H1 (cell line): ENCODE measurements at regions not wholly inside any gene's neighbourhood (a gene's known extent, or its start where the extent isn't known, plus 50 kb on each side); places are given as distances from the start of the nearest gene placed in this dataset.

Experiments used
- BCL11A ChIP-seq, 2 experiments: IDR thresholded peaks; one replicate each; pipeline ENCODE4 v1.6.1; 2011; ENCODE audit warnings: low read depth in 2 of 2, low read length in 2 of 2, mild to moderate bottlenecking in 2 of 2
- CBX5 ChIP-seq: fragments of 300-800, 300-1000 bp; sonication (generic); IDR thresholded peaks from 2 replicates; pipeline ENCODE4 v1.7.1; 2016; ENCODE audit warnings: antibody characterized with exemption, low read length, low read depth
- CHD2 ChIP-seq: IDR thresholded peaks from 2 replicates; pipeline ENCODE4 v1.6.1; 2012; ENCODE audit warnings: low read length, improper control_type of control experiment
- CHD7 ChIP-seq: fragments of 300-600 bp; sonication (generic); IDR thresholded peaks from 2 replicates; pipeline ENCODE4 v1.7.1; 2012; ENCODE audit warnings: low read length, moderate library complexity, mild to moderate bottlenecking, inconsistent platforms; ENCODE audit not compliant: insufficient replicate concordance
- GABPA ChIP-seq: IDR thresholded peaks from 2 replicates; pipeline ENCODE4 v1.6.1; 2011; ENCODE audit warnings: mild to moderate bottlenecking, low read length, moderate library complexity, borderline replicate concordance; ENCODE audit not compliant: insufficient read depth
- GTF2F1 ChIP-seq: IDR thresholded peaks from 2 replicates; pipeline ENCODE4 v1.6.1; 2012; ENCODE audit warnings: low read depth, low read length, improper control_type of control experiment, borderline replicate concordance
- PHF8 ChIP-seq: fragments of 200-600 bp; sonication (generic); conservative IDR thresholded peaks from 2 replicates; pipeline ENCODE4 v1.7.1; 2012; ENCODE audit warnings: low read depth, mild to moderate bottlenecking, inconsistent platforms, low read length, moderate library complexity
- POLR2A ChIP-seq, 2 experiments: IDR thresholded peaks; 1 replicate in 1 of 2; 2 replicates in 1 of 2; pipeline ENCODE4 v1.6.1; 2011; ENCODE audit warnings: low read depth in 2 of 2, low read length in 2 of 2, mild to moderate bottlenecking in 2 of 2; ENCODE audit errors: control extremely low read depth in 1 of 2
- POLR2AphosphoS5 ChIP-seq: IDR thresholded peaks from 2 replicates; pipeline ENCODE4 v1.6.1; 2011; ENCODE audit warnings: low read depth, low read length
- RFX5 ChIP-seq: IDR thresholded peaks from 2 replicates; pipeline ENCODE4 v1.6.1; 2011; ENCODE audit warnings: low read depth, low read length, improper control_type of control experiment, borderline replicate concordance
- SAP30 ChIP-seq: fragments of 300-600 bp; sonication (generic); IDR thresholded peaks from 2 replicates; pipeline ENCODE4 v1.7.1; 2012; ENCODE audit warnings: low read length, moderate library complexity, mild to moderate bottlenecking, inconsistent platforms; ENCODE audit not compliant: insufficient read depth, insufficient replicate concordance
- TEAD4 ChIP-seq: IDR thresholded peaks from 2 replicates; pipeline ENCODE4 v1.6.1; 2012; ENCODE audit warnings: low read depth, low read length, inconsistent platforms, mixed read lengths

- no peak for TF ChIP-seq GTF2F1
- TF ChIP-seq POLR2A (IDR thresholded peaks at IDR 0.05; ENCODE audit: control extremely low read depth in 1 of 2, low read depth in 2 of 2, low read length in 2 of 2), result no peak
- TF ChIP-seq CHD2, result no peak
- TF ChIP-seq GABPA, result no peak
- TF ChIP-seq TEAD4, result peak; percentile 48; the same call in 1 of the 2 replicates
- no peak for TF ChIP-seq POLR2AphosphoS5
- TF ChIP-seq CHD7, result peak; percentile 59
- no peak for TF ChIP-seq CBX5
- no peak for TF ChIP-seq RFX5
- TF ChIP-seq BCL11A (IDR thresholded peaks at IDR 0.05; ENCODE audit: low read depth in 2 of 2, low read length in 2 of 2), result no peak
- TF ChIP-seq SAP30, result no peak
- TF ChIP-seq PHF8, result no peak
Observed at GRCh38 chr5:93299681-93300308, 281.2 kb downstream of the NR2F1-AS1 start (continued).
